ENCODE measurements at regions not wholly inside any gene's neighbourhood (a gene's known extent, or its start where the extent isn't known, plus 50 kb on each side); places are given as distances from the start of the nearest gene placed in this dataset.

DNA sequence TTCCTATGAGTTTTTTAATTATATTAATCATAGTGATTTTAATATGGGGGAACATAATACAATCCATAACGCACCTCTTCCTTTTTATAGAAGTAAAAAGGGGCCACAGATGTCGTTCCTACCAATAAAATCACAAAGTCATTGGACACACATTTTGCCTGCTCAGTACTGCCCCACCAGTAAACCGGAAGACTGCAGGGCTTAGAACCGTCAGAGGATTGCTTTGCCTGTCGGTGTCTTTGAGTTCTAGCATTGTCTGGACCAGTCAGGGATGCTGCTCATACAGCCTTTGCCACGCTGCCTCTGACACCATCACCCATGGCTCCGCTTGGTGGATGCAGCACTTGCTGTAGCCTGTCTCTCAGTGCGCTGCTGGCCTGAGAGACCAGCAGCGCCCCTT, 853.6 kb downstream of the C6orf118 start:
- TF ChIP-seq FOXJ3 (CRISPR knock-in tag; IDR thresholded peaks at IDR 0.05) (no peak), MEF2A (IDR thresholded peaks at IDR 0.05; ENCODE audit: control insufficient read depth, low read depth, low read length) (no peak), DLX4 (CRISPR knock-in tag; IDR thresholded peaks at IDR 0.05) (no peak), TBP (optimal IDR thresholded peaks at IDR 0.05; ENCODE audit: low read depth, low read length) (no peak), POLR2AphosphoS5 (IDR thresholded peaks at IDR 0.05; ENCODE audit: control insufficient read depth, insufficient read depth, low read depth, low read length) (no peak), BACH1 (tag; IDR thresholded peaks at IDR 0.05) (no peak), SP1 (CRISPR knock-in tag; IDR thresholded peaks at IDR 0.05) (no peak), AFF1 (IDR thresholded peaks at IDR 0.05; ENCODE audit: low read depth in 1 of 2, partially characterized antibody in 2 of 2) (no peak)
- TF ChIP-seq, protein P1, sequence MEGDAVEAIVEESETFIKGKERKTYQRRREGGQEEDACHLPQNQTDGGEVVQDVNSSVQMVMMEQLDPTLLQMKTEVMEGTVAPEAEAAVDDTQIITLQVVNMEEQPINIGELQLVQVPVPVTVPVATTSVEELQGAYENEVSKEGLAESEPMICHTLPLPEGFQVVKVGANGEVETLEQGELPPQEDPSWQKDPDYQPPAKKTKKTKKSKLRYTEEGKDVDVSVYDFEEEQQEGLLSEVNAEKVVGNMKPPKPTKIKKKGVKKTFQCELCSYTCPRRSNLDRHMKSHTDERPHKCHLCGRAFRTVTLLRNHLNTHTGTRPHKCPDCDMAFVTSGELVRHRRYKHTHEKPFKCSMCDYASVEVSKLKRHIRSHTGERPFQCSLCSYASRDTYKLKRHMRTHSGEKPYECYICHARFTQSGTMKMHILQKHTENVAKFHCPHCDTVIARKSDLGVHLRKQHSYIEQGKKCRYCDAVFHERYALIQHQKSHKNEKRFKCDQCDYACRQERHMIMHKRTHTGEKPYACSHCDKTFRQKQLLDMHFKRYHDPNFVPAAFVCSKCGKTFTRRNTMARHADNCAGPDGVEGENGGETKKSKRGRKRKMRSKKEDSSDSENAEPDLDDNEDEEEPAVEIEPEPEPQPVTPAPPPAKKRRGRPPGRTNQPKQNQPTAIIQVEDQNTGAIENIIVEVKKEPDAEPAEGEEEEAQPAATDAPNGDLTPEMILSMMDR (IDR thresholded peaks at IDR 0.05 in 2 of 3, conservative IDR thresholded peaks at IDR 0.05 in 1 of 3; ENCODE audit: insufficient read depth in 2 of 3, low read depth in 1 of 3, low read length in 3 of 3), result 0 out of 6 replicates have a peak, but pooled peaks of 1 of the 3 experiments have one; percentile 9
- TF ChIP-seq, protein P2, sequence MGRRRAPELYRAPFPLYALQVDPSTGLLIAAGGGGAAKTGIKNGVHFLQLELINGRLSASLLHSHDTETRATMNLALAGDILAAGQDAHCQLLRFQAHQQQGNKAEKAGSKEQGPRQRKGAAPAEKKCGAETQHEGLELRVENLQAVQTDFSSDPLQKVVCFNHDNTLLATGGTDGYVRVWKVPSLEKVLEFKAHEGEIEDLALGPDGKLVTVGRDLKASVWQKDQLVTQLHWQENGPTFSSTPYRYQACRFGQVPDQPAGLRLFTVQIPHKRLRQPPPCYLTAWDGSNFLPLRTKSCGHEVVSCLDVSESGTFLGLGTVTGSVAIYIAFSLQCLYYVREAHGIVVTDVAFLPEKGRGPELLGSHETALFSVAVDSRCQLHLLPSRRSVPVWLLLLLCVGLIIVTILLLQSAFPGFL (CRISPR knock-in tag; IDR thresholded peaks at IDR 0.05), result no peak

Measured in K562 (cell line).